GM21786 (cell line): ENCODE measurements at regions not wholly inside any gene's neighbourhood (a gene's known extent, or its start where the extent isn't known, plus 50 kb on each side); places are given as distances from the start of the nearest gene placed in this dataset.

ENCODE experiments used
- ATAC-seq: cut with Tn5 transposase; IDR thresholded peaks from one replicate; pipeline ENCODE4 v1.9.1; 2021; ENCODE audit not compliant: unreplicated experiment

GRCh38 chr2:40783704-40784103 lies 331.8 kb upstream of the SLC8A1 start:
- ATAC-seq, result no peak

- no peak for ATAC-seq
Observed at GRCh38 chr2:40786636-40787035, 334.7 kb upstream of the SLC8A1 start.

GRCh38 chr2:40797120-40797519 lies 345.2 kb upstream of the SLC8A1 start:
- ATAC-seq, result no peak

- ATAC-seq, result no peak
Observed at GRCh38 chr2:40803900-40804299, 352.0 kb upstream of the SLC8A1 start.

GRCh38 chr2:40809156-40809555 lies 357.3 kb upstream of the SLC8A1 start:
- no peak for ATAC-seq

- ATAC-seq, result no peak
Observed at GRCh38 chr2:40814616-40815015, 362.7 kb upstream of the SLC8A1 start.

GRCh38 chr2:40820319-40820718 lies 368.4 kb upstream of the SLC8A1 start:
- no peak for ATAC-seq

- ATAC-seq, result no peak
Observed at GRCh38 chr2:40823478-40823877, 371.6 kb upstream of the SLC8A1 start.

GRCh38 chr2:40824278-40824677 lies 372.4 kb upstream of the SLC8A1 start:
- no peak for ATAC-seq

- no peak for ATAC-seq
Observed at GRCh38 chr2:40827392-40827791, 375.5 kb upstream of the SLC8A1 start.

- ATAC-seq, result no peak
Observed at GRCh38 chr2:40831321-40831873, 379.5 kb upstream of the SLC8A1 start.

- ATAC-seq, result no peak
Observed at GRCh38 chr2:40841856-40842255, 390.0 kb upstream of the SLC8A1 start.

- no peak for ATAC-seq
Observed at GRCh38 chr2:40844353-40845277, 392.7 kb upstream of the SLC8A1 start.

- ATAC-seq, result no peak
Observed at GRCh38 chr2:40851661-40852060, 399.8 kb upstream of the SLC8A1 start.

GRCh38 chr2:40859617-40860016 lies 407.7 kb upstream of the SLC8A1 start:
- no peak for ATAC-seq

- ATAC-seq, result no peak
Observed at GRCh38 chr2:40867829-40868228, 415.9 kb upstream of the SLC8A1 start.

- no peak for ATAC-seq
Observed at GRCh38 chr2:40872580-40872979, 420.7 kb upstream of the SLC8A1 start.

- no peak for ATAC-seq
Observed at GRCh38 chr2:40874380-40874779, 422.5 kb upstream of the SLC8A1 start.

- no peak for ATAC-seq
Observed at GRCh38 chr2:40877734-40878288, 425.9 kb upstream of the SLC8A1 start.

GRCh38 chr2:40879305-40879704 lies 427.4 kb upstream of the SLC8A1 start:
- ATAC-seq, result no peak

GRCh38 chr2:40886100-40886499 lies 434.2 kb upstream of the SLC8A1 start:
- ATAC-seq, result no peak

- ATAC-seq, result no peak
Observed at GRCh38 chr2:40886655-40887054, 434.8 kb upstream of the SLC8A1 start.
